T1000 (cell line): ENCODE measurements at regions not wholly inside any gene's neighbourhood (a gene's known extent, or its start where the extent isn't known, plus 50 kb on each side); places are given as distances from the start of the nearest gene placed in this dataset.
"Not testable (repeated sequence)": the region's sequence is repeated elsewhere in the genome, so short reads cannot be mapped to it uniquely, and the experiment has no call there.

ENCODE experiments used
- DNase-seq: peaks from one replicate; lab custom pipeline; 2025; ENCODE audit warnings: mixed read lengths; lab: John Stamatoyannopoulos, UW

DNA sequence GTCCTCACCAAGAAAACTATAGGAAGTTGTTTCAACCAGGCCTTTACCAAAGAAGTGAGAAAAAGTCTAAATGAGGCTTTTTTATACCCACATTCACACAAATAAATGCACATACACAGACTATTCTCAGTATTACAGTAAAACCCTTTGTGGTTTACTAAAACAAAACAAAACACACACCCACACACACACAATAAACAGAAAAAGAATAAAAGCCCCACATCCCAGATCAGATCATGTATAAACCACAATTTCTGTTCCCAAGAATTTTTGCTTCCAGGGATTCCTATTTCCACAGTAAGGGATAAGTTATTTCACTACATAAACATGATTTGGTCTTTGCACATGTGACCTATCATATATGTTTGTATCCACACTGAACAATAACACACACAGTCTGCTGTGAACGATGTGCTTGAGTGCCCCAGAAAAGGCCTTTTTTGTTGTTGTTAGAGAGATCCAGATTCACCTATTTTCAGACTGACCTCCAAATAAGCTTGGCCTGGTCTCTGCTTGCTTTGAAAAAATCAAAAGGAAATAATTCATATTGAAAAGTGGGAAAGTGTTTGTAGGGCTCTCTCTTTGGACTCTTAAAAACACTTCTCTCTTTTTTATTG lies 283.4 kb upstream of the ATP11B start:
- no peak for DNase-seq

DNA sequence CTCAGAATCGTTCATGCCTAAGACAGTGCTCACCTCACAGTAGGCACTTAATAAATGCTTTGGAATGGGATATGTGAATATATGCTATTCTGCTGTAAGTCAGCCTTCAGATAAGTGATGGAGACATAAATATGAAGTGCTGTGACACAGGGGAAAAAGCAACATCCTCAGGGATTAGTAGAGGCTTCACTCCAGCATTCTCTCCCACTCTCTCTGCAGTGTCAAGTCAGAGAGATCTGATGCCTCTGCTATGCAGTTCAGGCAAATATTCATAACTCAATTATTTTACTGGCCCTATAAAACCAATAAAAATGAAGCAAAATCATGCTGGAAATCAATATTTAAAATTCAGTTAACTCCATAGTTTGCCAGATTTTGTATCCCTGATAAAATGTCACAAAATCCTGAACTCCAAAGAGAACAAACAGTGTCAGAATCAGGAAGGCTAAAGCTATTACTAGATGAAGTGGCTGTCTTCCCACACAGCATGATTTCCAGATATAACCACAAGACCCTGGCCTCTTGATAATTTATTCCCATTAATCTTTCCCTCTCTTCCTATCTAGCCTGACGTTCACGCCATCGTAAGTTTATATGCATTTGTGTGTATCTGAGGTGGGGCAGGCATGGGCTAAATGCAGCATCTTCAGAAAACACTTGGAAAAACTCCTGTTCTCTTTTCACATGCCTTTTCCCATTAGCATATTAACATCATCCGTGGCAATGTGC lies 278.9 kb upstream of the ATP11B start:
- no peak for DNase-seq

DNA sequence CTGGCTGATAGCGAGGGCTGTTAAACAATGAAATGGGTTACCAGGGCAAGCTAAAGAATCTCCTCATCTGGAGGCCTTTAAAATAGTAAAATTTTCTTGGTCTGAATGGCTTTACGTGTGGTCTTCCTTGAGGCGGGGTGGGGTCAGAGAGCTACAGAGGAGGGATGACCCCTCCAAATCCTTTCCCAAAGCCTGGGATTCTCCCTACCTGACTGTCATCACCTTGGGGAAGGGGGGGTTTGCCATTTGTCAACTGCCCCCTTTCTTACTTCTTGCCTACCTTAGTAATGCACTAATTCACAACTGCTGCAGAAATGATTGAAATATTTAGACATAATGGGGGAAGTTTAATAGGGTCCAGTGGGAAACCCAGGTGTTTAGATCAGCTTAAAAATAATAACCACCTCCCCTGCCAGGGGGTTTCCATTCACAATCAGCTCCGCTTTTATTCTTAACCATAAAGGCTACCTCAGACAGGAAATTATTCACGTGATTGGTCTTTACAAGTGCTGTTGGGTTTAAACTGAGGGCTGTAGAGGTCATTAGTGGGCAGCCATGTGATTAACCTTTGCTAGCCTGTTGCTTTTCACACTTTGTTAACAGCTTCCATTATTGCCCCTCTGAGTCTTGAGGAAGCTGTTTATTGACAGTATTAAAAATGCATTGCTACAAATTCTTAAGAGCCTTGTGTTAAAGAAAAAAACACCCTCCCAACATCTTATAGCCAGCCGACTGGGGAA lies 276.5 kb upstream of the ATP11B start:
- no peak for DNase-seq

DNA sequence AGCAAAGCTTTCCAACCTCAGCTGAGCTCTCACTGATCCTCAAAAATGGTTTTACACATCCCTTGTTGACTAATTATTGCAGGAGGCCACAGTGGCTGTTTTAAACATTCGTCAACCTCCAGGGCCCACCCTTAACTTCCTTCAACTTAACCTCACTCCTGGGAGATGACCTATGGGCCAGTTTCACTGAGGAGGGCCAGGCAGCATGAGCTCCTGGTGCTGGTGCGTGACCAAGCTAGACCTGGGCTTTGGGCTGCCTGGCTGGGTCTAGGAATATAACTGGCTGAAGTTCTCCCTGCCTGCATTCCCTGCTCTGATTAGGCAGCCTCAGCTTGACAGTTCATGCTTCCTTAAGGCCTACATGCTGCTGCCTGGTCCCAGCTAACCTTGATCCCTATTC lies 273.7 kb upstream of the ATP11B start:
- no peak for DNase-seq

DNA sequence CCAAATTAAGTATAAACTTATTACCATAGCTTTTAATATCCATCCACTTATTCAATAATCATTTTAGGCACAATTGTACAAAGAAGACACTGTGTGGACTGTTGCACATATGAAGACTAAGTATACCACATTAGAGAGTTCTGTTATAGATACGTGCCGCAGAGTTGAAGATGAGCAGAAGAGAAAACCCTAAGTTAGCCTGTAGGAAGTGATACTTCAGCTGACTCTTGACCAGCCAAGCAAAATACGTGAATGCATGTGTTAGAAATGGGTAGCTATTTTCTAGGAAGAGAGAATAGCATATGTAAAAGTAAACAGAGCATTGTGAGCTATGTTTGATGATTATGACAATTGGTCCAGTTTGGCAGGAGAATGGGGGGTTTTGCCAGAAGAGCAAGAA lies 272.0 kb upstream of the ATP11B start:
- DNase-seq, result no peak

DNA sequence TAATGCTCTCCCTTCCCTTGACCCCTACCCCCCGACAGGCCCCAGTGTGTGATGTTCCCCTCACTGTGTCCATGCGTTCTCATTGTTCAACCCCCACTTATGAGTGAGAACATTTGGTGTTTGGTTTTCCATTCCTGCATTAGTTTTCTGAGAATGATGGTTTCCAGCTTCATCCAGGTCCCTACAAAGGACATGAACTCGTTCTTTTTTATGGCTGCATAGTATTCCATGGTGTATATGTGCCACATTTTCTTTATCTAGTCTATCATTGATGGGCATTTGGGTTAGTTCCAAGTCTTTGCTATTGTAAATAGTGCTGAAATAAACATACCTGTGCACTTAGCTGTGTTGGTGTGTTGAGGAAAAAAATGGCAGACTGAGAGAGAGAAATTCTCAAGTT lies 269.9 kb upstream of the ATP11B start:
- not testable (repeated sequence) for DNase-seq

DNA sequence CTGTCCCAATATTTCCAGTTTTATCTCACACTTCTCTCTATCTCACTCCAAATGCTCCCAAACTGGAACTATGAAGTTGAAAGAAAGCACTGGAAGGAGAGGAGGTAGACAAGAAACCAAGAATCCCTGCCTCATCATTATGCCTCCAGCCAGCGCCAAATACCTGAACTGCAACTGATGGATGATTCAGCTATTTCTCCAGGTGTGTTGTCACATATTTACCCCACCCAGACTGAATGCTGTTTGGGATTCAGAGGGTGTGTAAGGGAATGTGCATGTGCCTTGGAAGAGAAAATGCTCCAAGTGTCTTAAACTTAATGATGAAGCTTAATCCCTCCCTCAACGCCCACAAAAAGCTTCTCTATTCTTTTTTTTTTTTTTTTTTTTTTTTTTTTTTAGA lies 269.5 kb upstream of the ATP11B start:
- DNase-seq, result no peak

DNA sequence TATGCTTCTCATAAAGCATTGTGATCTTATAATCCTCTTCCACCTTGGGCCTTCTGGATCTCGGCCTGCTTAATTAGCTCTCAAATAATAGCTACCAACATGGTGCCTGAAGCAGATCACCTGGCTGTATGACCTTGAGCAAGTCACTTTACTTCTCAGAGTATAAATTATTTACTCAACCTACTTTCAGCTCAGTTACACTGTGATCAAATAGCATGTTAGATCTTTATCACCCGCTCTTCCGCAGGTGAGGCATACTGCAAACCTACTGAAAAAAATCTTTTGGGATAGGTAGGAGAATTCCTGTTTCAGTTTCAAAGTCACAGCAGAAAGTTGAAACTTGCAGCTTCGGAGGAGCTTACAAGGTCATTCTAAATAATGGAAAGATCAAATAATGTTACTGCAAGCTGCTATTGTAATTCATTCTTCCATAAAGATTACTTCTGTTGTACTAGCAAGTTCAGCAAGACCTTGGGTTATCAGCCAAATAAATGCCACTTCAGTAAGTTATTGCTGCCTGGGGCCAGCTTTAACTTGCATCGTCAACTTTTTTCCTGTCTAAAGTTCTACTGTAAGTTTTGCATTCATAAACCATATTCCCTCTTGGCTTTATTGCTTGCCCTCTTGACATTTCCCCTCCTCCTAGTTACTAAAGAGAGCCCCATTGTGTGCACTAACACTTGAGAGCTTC lies 268.4 kb upstream of the ATP11B start:
- no peak for DNase-seq

DNA sequence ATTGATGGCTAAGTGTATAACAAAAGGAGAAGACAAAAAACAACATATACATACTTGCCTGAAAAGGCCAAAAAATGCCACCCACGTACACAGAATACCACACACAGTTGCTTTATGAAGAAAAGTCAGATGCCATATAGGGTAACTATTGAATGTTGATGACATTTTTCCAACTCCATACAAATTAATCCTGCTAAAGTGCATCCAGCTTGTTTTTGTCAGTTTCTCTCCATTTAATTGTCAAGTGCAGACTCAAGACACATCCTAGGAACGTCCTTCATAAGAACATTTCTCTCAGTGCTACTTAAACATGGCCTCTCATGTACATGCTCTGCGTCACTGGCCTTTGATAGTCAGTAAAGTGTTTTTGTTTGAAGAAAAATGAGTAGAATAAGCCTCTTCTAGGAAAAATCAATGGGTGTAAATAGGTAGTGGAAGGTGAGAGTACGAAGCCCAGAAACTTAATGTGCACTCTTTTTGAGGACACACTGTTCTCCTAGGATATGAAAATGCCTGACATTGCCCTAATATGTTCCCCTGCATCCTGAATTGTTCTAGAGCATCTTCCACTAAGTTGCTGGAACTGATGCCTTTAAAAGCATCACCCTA lies 267.4 kb upstream of the ATP11B start:
- DNase-seq, result no peak

DNA sequence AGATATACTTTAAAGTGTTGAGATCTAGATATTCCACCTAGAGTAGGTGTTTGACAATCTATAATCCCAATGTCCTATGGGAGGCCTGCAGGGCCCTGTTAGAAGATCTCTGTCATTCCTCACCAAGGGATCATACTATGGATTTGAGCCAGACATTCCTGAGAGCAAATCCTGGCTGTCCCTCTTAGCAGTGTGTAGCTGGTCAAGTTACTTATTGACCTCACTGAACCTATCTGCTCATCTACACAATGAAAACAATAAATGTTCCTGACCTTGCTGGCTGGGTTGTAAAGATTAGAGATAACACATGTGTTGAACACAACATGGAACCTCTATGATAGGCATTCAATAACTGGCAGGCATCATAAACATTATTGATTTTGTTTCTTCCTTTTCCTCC lies 265.6 kb upstream of the ATP11B start:
- no peak for DNase-seq

DNA sequence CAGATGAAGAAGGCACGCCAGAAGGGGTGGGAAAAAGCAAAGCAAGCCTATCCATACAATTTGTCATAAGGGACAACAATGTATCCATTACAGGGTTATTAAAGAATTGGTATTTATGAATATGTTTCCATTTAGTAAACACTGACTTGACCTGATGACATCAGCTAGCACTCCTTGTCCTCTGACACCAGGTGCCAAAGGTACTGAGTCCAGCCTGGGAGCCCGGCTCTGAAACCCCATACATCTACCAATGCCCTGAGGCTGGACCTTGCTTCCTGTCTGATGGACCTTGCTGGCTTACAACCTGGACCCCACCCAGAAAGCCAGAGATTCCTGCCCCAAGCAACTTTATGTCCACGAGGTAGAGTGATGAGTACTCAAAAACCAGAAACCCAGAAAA lies 263.0 kb upstream of the ATP11B start:
- no peak for DNase-seq

DNA sequence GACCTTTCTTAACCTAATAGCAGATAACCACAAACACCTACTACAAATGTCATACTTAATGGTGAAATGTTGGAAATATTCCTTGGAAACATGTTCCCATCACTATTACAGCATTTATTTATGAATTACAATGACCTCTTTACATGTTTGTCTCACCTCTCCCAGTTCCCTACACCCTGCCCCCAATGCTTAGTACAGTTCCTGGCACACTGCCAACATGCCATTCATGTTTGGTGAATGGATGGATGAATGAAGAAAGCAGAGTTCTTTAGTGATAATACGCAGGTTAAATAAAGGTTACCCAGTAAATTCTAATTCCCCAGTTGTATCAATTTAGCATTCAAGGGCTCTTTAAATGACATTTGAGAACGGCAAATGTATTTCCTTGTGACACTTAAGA lies 259.9 kb upstream of the ATP11B start:
- DNase-seq, result no peak

DNA sequence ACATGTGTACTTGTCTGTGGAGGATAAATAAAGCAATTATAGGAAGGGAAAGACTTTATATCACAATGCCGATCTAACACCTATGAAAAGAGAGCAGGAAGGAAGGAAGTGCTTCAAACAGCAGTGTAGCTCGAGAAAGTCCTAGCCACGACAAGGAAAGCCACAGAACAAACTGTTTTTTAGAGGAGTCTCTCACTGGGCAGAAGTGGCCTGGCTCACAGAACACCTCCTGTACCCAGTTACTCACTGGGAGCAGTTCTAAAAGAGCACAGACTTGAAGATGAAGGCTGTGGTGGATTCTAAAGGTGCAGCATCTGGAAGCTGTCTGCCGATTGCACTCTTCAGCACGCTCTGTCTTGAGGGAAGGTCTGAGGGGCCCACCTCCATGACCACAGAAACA lies 248.8 kb upstream of the ATP11B start:
- no peak for DNase-seq

DNA sequence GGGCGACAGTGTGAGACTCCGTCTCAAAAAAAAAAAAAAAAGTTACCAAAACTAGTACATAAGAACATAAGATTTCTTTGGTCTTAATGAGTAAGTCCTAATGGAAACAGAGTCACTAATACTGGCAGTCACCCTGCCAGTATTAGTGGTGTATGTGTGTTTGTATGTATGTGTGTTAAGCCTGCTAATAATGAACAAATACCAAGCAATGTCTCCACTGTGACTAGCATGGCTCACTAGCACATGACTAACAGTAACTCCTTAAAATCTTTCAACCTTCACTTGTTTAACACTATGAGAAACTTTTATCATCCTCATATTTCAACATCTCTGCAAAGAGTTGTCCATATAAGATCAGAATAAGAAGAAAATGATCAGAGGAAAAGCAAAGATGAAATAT lies 231.0 kb upstream of the ATP11B start:
- no peak for DNase-seq

DNA sequence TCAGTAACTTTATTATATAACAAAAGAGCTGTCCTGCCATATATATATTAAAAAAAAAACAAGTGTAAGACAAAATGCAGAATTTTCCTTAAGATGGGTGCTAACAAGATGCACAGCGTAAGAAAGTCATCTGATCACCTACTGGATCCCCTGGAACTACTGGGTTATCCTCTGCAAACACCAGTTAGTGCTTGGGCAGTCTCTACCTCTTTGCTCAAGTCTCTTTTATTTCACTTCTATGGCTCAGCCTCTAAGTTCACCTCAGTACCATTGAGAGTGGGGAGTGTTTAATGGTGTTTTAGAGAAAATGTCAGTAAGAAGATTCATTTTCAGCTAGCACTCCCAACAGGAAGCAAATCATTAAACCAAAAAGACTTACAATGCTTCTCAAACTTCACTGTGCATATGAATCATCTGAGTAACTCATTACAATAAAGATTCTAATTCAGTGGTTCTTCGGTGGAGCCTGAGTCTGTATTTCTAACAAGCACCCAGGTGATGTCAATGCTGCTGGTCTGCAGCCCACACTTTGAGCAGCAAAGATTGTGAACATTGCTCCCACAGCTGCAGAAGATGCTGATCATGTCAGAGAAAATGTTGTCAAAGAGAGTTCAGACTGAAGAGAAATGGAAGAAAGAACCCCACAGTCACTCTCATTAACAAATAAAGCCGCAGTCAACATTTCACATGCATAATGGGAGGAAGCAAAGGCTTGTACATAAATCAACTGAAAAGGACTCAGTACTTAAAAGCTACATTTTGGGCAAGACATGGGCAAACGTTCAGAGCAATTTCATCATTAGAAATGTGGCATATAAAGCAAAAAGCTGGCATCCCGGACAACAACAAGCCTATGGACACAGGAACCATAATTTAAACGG lies 227.1 kb upstream of the ATP11B start:
- no peak for DNase-seq

DNA sequence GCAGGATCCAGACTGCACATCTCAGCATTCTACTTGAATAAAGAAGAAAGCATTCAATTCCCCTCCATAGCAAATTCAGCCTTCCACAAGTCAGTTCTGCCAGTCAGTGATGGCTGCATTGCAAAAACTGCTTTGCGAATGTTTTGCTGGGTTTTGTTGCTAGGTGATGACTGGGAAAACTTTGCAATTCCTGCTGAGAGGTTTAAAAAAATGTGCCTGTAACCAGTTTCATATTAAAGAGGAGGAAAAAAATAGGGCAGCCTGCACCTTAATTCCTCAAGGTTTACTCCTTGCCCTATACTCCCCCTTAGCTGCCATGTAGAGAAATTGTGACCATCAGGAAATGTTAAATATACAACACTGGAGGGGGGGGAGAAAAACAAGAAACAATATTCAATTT lies 225.6 kb upstream of the ATP11B start:
- DNase-seq, result no peak

DNA sequence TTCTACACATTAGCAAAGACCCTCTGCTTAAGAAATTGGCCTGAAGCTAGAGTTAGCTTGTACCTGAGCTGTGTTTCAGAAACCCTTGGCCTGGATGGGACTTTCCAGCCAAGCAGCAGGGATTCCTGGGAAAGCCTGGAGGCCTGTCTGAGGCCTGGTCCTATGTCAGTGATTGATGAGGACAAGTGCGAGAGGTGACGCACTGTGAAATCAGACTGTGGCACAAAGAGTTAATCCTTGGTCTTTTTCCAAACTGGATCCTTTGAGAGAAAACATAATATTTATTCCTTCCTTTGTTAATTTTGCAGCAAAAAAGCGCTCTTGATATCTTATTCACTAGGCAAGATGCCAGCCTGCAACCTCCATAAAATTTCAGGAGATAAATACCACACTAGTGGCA lies 225.0 kb upstream of the ATP11B start:
- DNase-seq, result no peak

DNA sequence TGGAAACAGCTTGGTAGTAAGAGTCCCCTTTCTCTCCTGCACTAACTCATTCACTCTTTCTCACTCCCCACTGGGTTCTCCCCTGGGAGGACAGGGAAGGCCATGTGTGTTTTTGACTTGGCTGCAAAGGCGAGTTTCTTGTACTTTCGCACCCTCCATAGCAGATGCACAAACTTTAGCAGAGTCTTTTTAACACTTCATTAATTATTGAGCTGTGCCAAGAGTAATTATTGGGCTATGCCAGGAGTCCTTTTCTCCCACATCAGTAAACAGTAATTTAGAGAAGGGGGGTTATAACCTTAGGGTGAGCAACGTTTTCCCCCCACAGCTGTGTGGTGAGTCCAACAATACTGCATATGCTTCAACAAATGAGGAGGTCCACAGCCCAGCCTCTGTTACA lies 224.4 kb upstream of the ATP11B start:
- DNase-seq, result no peak

DNA sequence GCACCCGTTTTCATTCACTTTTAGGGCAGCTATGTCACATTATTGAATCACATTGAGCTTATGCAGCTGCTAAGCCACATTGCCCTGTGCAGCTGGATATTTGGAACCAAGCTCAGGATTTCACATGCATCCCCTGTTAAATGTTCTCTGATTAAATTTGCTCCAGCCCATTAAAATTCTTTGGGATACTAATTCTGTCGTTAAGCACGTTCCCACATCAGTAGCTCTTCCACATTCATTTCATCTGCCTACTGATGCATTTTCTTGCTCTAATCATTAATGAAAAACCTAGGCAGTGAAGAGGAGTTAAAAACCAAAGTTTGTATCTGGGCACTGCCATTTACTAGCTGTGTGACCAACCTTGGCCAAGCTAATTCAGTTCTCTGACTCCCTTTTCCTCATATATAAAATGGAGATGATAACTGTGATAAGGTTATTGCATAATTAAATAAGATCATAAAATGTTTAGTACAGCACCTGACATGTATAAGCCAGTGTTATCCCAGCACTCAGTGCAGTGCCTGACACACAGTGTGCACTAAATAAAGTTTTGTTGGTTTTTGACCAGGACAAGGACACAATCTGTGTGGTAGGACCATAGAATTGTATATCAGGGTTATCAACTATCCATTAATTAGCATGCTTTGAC lies 222.2 kb upstream of the ATP11B start:
- no peak for DNase-seq

DNA sequence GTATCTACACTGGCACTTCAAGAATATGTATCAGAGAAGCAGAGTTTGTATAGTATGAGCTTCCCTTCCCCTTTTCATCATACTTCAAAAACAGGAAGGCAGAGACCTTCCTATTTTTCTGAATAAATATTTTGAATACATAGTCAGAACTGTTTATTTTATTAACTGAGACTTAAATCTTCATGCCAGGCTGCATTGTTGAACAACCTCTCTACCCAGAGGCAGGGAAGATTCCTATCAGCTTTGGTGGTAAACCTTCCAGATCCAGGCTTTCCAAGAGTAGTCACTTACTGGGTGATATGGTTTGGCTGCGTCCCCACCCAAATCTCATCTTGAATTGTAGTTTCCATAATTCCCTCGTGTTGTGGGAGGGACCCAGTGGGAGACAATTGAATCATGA lies 217.4 kb upstream of the ATP11B start:
- no peak for DNase-seq

DNA sequence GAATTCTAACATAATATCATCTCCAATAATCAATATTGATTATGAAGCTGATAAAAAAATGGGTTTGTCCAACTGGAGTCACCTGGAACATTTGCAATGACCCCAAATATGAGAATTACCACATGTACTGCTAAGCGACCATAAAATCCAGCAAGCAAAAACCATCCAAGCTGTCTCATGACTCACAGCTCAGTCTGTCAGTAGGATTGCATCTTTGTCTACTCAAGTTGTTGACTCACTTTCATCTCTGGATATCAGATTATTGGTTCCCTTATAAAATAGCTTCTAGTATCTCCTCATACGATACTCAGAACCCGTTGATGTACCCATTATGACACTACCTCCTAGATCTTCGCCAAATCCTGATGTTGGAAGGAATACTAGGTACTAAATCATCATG lies 209.8 kb upstream of the ATP11B start:
- no peak for DNase-seq
